K562 (cell line): ENCODE measurements at regions not wholly inside any gene's neighbourhood (a gene's known extent, or its start where the extent isn't known, plus 50 kb on each side); places are given as distances from the start of the nearest gene placed in this dataset.

Experiments used
- CBFA2T3 ChIP-seq: fragments of 450-650 bp; IDR thresholded peaks from 2 replicates; pipeline ENCODE4 v1.6.1; 2017
- CC2D1A ChIP-seq: fragments of 450-650 bp; IDR thresholded peaks from 2 replicates; pipeline ENCODE4 v1.6.1; 2017; ENCODE audit warnings: mild to moderate bottlenecking
- FOS ChIP-seq: IDR thresholded peaks from 3 replicates; pipeline ENCODE4 v1.6.1; 2011; ENCODE audit not compliant: insufficient read length; ENCODE audit errors: extremely low read depth
- HDAC2 ChIP-seq: fragments of 450-650 bp; IDR thresholded peaks from 2 replicates; pipeline ENCODE4 v1.6.1; 2016; ENCODE audit warnings: mild to moderate bottlenecking
- SNRNP70 ChIP-seq: fragments of 200-400 bp; formaldehyde crosslinking; optimal IDR thresholded peaks from 2 replicates; pipeline ENCODE3; 2017; ENCODE audit warnings: low read depth, low read length
- ZNF316 ChIP-seq: fragments of 450-650 bp; IDR thresholded peaks from 2 replicates; pipeline ENCODE4 v1.6.1; 2016
- ZNF592 ChIP-seq: fragments of 450-650 bp; IDR thresholded peaks from 2 replicates; pipeline ENCODE4 v1.6.1; 2017; ENCODE audit warnings: antibody characterized with exemption, mild to moderate bottlenecking
- TF ChIP-seq, protein P1 (sequence below): fragments of 450-650 bp; IDR thresholded peaks from 2 replicates; pipeline ENCODE4 v1.6.1; 2016; ENCODE audit warnings: mild to moderate bottlenecking, moderate library complexity
- TF ChIP-seq, protein P2 (sequence below), 2 experiments: fragments of 450-650 bp; conservative IDR thresholded peaks; 2 replicates each; pipeline ENCODE4 v1.6.1; 2017; ENCODE audit warnings: mild to moderate bottlenecking in 2 of 2, moderate library complexity in 2 of 2
- TF ChIP-seq, protein P3 (sequence below): fragments of 450-650 bp; formaldehyde crosslinking; IDR thresholded peaks from 2 replicates; pipeline ENCODE4 v1.4.0; 2020; ENCODE audit warnings: mild to moderate bottlenecking, moderate library complexity

GRCh38 chr7:106397994-106398393 is 113.2 kb upstream of the NAMPT start (continued):
- TF ChIP-seq, protein P1, sequence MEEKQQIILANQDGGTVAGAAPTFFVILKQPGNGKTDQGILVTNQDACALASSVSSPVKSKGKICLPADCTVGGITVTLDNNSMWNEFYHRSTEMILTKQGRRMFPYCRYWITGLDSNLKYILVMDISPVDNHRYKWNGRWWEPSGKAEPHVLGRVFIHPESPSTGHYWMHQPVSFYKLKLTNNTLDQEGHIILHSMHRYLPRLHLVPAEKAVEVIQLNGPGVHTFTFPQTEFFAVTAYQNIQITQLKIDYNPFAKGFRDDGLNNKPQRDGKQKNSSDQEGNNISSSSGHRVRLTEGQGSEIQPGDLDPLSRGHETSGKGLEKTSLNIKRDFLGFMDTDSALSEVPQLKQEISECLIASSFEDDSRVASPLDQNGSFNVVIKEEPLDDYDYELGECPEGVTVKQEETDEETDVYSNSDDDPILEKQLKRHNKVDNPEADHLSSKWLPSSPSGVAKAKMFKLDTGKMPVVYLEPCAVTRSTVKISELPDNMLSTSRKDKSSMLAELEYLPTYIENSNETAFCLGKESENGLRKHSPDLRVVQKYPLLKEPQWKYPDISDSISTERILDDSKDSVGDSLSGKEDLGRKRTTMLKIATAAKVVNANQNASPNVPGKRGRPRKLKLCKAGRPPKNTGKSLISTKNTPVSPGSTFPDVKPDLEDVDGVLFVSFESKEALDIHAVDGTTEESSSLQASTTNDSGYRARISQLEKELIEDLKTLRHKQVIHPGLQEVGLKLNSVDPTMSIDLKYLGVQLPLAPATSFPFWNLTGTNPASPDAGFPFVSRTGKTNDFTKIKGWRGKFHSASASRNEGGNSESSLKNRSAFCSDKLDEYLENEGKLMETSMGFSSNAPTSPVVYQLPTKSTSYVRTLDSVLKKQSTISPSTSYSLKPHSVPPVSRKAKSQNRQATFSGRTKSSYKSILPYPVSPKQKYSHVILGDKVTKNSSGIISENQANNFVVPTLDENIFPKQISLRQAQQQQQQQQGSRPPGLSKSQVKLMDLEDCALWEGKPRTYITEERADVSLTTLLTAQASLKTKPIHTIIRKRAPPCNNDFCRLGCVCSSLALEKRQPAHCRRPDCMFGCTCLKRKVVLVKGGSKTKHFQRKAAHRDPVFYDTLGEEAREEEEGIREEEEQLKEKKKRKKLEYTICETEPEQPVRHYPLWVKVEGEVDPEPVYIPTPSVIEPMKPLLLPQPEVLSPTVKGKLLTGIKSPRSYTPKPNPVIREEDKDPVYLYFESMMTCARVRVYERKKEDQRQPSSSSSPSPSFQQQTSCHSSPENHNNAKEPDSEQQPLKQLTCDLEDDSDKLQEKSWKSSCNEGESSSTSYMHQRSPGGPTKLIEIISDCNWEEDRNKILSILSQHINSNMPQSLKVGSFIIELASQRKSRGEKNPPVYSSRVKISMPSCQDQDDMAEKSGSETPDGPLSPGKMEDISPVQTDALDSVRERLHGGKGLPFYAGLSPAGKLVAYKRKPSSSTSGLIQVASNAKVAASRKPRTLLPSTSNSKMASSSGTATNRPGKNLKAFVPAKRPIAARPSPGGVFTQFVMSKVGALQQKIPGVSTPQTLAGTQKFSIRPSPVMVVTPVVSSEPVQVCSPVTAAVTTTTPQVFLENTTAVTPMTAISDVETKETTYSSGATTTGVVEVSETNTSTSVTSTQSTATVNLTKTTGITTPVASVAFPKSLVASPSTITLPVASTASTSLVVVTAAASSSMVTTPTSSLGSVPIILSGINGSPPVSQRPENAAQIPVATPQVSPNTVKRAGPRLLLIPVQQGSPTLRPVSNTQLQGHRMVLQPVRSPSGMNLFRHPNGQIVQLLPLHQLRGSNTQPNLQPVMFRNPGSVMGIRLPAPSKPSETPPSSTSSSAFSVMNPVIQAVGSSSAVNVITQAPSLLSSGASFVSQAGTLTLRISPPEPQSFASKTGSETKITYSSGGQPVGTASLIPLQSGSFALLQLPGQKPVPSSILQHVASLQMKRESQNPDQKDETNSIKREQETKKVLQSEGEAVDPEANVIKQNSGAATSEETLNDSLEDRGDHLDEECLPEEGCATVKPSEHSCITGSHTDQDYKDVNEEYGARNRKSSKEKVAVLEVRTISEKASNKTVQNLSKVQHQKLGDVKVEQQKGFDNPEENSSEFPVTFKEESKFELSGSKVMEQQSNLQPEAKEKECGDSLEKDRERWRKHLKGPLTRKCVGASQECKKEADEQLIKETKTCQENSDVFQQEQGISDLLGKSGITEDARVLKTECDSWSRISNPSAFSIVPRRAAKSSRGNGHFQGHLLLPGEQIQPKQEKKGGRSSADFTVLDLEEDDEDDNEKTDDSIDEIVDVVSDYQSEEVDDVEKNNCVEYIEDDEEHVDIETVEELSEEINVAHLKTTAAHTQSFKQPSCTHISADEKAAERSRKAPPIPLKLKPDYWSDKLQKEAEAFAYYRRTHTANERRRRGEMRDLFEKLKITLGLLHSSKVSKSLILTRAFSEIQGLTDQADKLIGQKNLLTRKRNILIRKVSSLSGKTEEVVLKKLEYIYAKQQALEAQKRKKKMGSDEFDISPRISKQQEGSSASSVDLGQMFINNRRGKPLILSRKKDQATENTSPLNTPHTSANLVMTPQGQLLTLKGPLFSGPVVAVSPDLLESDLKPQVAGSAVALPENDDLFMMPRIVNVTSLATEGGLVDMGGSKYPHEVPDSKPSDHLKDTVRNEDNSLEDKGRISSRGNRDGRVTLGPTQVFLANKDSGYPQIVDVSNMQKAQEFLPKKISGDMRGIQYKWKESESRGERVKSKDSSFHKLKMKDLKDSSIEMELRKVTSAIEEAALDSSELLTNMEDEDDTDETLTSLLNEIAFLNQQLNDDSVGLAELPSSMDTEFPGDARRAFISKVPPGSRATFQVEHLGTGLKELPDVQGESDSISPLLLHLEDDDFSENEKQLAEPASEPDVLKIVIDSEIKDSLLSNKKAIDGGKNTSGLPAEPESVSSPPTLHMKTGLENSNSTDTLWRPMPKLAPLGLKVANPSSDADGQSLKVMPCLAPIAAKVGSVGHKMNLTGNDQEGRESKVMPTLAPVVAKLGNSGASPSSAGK, result peak; percentile 18; the same call in 1 of the 2 replicates
- TF ChIP-seq, protein P2, sequence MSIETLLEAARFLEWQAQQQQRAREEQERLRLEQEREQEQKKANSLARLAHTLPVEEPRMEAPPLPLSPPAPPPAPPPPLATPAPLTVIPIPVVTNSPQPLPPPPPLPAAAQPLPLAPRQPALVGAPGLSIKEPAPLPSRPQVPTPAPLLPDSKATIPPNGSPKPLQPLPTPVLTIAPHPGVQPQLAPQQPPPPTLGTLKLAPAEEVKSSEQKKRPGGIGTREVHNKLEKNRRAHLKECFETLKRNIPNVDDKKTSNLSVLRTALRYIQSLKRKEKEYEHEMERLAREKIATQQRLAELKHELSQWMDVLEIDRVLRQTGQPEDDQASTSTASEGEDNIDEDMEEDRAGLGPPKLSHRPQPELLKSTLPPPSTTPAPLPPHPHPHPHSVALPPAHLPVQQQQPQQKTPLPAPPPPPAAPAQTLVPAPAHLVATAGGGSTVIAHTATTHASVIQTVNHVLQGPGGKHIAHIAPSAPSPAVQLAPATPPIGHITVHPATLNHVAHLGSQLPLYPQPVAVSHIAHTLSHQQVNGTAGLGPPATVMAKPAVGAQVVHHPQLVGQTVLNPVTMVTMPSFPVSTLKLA (conservative IDR thresholded peaks at IDR 0.05), result no peak
- TF ChIP-seq ZNF316, result peak; percentile 74
- TF ChIP-seq, protein P3, sequence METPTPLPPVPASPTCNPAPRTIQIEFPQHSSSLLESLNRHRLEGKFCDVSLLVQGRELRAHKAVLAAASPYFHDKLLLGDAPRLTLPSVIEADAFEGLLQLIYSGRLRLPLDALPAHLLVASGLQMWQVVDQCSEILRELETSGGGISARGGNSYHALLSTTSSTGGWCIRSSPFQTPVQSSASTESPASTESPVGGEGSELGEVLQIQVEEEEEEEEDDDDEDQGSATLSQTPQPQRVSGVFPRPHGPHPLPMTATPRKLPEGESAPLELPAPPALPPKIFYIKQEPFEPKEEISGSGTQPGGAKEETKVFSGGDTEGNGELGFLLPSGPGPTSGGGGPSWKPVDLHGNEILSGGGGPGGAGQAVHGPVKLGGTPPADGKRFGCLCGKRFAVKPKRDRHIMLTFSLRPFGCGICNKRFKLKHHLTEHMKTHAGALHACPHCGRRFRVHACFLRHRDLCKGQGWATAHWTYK (CRISPR knock-in tag), result no peak
- TF ChIP-seq FOS, result no peak
- no peak for TF ChIP-seq ZNF592
- no peak for TF ChIP-seq CBFA2T3
- no peak for TF ChIP-seq HDAC2
- TF ChIP-seq SNRNP70, result no peak
- no peak for TF ChIP-seq CC2D1A
